ENCODE measurements at regions not wholly inside any gene's neighbourhood (a gene's known extent, or its start where the extent isn't known, plus 50 kb on each side); places are given as distances from the start of the nearest gene placed in this dataset.

DNA sequence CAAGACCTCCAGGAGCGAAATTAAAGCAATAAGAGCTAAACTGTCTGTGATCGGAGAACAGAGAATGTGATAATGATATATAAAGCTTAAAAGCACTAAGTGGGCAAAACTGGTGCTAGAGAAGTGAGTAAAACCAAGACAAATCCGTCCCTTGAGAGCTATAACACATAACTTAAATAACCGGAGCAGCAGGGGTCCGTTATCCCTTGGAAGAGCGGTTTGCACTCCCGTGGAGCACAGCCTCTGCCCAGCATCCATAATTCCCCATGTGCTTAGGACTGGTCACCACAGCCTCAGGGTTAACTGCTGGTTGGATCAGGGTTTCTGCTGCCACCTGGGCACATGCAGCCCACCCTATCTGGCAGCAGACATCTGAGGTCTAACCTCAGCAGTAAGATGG lies 489.0 kb downstream of the NPIPA7 start:
- TF ChIP-seq EP300 (IDR thresholded peaks at IDR 0.05; ENCODE audit: low read depth) (no peak), POLR2A (IDR thresholded peaks at IDR 0.05) (no peak), POLR2AphosphoS5 (IDR thresholded peaks at IDR 0.05) (no peak)
- TF ChIP-seq, protein P1, sequence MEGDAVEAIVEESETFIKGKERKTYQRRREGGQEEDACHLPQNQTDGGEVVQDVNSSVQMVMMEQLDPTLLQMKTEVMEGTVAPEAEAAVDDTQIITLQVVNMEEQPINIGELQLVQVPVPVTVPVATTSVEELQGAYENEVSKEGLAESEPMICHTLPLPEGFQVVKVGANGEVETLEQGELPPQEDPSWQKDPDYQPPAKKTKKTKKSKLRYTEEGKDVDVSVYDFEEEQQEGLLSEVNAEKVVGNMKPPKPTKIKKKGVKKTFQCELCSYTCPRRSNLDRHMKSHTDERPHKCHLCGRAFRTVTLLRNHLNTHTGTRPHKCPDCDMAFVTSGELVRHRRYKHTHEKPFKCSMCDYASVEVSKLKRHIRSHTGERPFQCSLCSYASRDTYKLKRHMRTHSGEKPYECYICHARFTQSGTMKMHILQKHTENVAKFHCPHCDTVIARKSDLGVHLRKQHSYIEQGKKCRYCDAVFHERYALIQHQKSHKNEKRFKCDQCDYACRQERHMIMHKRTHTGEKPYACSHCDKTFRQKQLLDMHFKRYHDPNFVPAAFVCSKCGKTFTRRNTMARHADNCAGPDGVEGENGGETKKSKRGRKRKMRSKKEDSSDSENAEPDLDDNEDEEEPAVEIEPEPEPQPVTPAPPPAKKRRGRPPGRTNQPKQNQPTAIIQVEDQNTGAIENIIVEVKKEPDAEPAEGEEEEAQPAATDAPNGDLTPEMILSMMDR (IDR thresholded peaks at IDR 0.05) = no peak
